ENCODE measurements at regions not wholly inside any gene's neighbourhood (a gene's known extent, or its start where the extent isn't known, plus 50 kb on each side); places are given as distances from the start of the nearest gene placed in this dataset.

DNA sequence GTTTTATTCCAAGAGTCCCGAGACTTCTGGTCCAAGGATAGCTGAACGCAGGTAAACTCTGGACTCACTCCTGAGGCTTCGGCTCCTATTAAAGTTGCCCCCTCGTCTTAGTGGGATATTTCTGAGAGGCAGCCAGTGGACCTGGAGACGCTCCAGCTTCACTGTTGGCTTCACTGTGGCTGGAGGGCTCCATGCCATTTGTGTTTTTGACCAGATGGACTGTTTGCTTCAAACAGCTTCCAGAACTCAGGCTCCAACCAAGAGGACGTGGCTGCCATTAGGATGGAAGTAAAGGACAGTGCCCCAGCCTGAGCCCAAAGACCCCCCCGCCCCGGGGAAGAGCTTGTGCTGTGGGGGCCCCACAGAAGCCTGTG is 94.4 kb upstream of the LDAH start:
- no peak for DNase-seq (ENCODE audit: low spot score in 2 of 2, unreplicated experiment in 2 of 2)
- Mint-ChIP-seq H3K27me3 (ENCODE audit: low read depth) (peaks cover 65% of the 10 kb centered on the region), H3K27ac (peak overlapping the region; percentile 60), H3K4me3 (no peak overlapping the region), H3K4me1 (peaks cover 17% of the 10 kb centered on the region), H3K36me3 (no peaks in the 10 kb centered on the region), H3K9me3 (no peaks in the 10 kb centered on the region)
- TF ChIP-seq, protein P1, sequence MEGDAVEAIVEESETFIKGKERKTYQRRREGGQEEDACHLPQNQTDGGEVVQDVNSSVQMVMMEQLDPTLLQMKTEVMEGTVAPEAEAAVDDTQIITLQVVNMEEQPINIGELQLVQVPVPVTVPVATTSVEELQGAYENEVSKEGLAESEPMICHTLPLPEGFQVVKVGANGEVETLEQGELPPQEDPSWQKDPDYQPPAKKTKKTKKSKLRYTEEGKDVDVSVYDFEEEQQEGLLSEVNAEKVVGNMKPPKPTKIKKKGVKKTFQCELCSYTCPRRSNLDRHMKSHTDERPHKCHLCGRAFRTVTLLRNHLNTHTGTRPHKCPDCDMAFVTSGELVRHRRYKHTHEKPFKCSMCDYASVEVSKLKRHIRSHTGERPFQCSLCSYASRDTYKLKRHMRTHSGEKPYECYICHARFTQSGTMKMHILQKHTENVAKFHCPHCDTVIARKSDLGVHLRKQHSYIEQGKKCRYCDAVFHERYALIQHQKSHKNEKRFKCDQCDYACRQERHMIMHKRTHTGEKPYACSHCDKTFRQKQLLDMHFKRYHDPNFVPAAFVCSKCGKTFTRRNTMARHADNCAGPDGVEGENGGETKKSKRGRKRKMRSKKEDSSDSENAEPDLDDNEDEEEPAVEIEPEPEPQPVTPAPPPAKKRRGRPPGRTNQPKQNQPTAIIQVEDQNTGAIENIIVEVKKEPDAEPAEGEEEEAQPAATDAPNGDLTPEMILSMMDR (IDR thresholded peaks at IDR 0.05; ENCODE audit: unreplicated experiment): no peak

GRCh38 chr2:20916604-20917286 is 93.8 kb upstream of the LDAH start:
- Mint-ChIP-seq H3K36me3 (no peaks in the 10 kb centered on the region), H3K27ac (no peak overlapping the region)
- TF ChIP-seq, protein P1 (IDR thresholded peaks at IDR 0.05; ENCODE audit: unreplicated experiment): no peak

DNA sequence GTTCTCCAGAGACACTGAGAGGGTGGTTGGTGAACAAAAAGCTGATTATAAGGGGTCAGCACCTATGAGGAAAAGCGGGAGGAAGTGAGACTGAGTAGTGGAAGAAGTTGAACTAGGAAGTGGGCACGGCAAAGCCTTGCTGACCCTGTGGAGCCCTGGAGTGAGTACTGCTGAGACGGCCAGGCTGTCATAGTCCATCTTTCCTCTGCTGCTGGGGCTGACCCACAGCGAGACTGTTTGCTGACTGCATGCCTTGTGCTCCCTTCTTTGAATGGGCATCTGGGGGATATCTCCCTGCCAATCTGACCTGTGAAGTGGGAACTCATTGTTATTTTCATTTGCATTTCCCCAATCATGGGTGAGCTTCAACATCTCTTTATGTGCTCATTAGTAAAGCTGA is 92.4 kb upstream of the LDAH start:
- Mint-ChIP-seq H3K4me3 (no peak overlapping the region), H3K9me3 (peaks cover 4% of the 10 kb centered on the region), H3K36me3 (no peaks in the 10 kb centered on the region), H3K27me3 (ENCODE audit: low read depth) (peaks cover 55% of the 10 kb centered on the region), H3K27ac (no peak overlapping the region), H3K4me1 (peaks cover 17% of the 10 kb centered on the region)
- TF ChIP-seq, protein P1 (IDR thresholded peaks at IDR 0.05; ENCODE audit: unreplicated experiment): no peak
- no peak for DNase-seq (ENCODE audit: low spot score in 2 of 2, unreplicated experiment in 2 of 2)

More at GRCh38 chr2:20916604-20917286, 93.8 kb upstream of the LDAH start:
- Mint-ChIP-seq H3K4me1 (peaks cover 17% of the 10 kb centered on the region), H3K9me3 (no peaks in the 10 kb centered on the region), H3K4me3 (no peak overlapping the region), H3K27me3 (ENCODE audit: low read depth) (peaks cover 64% of the 10 kb centered on the region)
- no peak for DNase-seq (ENCODE audit: low spot score in 2 of 2, unreplicated experiment in 2 of 2)

DNA sequence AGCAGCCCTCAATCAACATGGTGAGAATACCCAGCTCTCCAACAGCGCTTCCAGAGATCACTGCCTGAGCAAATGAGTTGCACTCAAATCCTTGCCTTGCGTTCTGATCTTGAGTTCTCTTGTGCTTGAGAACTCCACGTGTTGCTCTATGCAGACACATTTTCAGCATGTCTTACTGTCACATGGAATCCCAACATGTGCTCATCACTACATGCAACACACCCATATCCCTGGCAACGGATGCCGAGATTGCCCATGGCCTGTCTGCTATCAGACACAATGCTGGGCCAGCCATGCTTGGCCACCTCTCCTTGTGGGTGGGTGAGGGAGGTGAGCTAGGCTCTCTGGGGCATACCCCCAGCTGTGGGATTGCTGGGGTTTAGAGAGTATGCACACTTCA is 91.9 kb upstream of the LDAH start:
- Mint-ChIP-seq H3K4me1 (peaks cover 17% of the 10 kb centered on the region), H3K4me3 (no peak overlapping the region), H3K27me3 (ENCODE audit: low read depth) (peaks cover 55% of the 10 kb centered on the region), H3K9me3 (peaks cover 7% of the 10 kb centered on the region), H3K36me3 (no peaks in the 10 kb centered on the region), H3K27ac (no peak overlapping the region)
- no peak for DNase-seq (ENCODE audit: low spot score in 2 of 2, unreplicated experiment in 2 of 2)
- TF ChIP-seq, protein P1 (IDR thresholded peaks at IDR 0.05; ENCODE audit: unreplicated experiment): no peak

GRCh38 chr2:20914087-20914486 is 91.2 kb upstream of the LDAH start:
- TF ChIP-seq, protein P1 (IDR thresholded peaks at IDR 0.05; ENCODE audit: unreplicated experiment): no peak
- H3K27me3 Mint-ChIP-seq (ENCODE audit: low read depth): peaks cover 53% of the 10 kb centered on the region
- H3K36me3 Mint-ChIP-seq: no peaks in the 10 kb centered on the region
- no peak overlapping the region for H3K27ac Mint-ChIP-seq
- no peak for DNase-seq (ENCODE audit: low spot score in 2 of 2, unreplicated experiment in 2 of 2)
- peaks cover 17% of the 10 kb centered on the region for H3K4me1 Mint-ChIP-seq
- H3K9me3 Mint-ChIP-seq: peaks cover 10% of the 10 kb centered on the region
- no peak overlapping the region for H3K4me3 Mint-ChIP-seq

All from mesothelial cell of epicardium (in vitro differentiated cells).